Astrocyte of the cerebellum (primary cell): ENCODE measurements at regions not wholly inside any gene's neighbourhood (a gene's known extent, or its start where the extent isn't known, plus 50 kb on each side); places are given as distances from the start of the nearest gene placed in this dataset.

Source experiments
- DNase-seq: peaks from one replicate; pipeline ENCODE4 v3.0.0-alpha.2; 2011; ENCODE audit warnings: low read depth
- H3K4me3 ChIP-seq: 2 replicates; pipeline ENCODE4 v1.5.1; 2011; ENCODE audit warnings: mild to moderate bottlenecking, low read depth, low read length, moderate library complexity
- CTCF ChIP-seq: IDR thresholded peaks from 2 replicates; pipeline ENCODE4 v1.5.1; 2012; ENCODE audit warnings: low read length, low read depth, moderate library complexity, mild to moderate bottlenecking; ENCODE audit errors: missing control alignments
- in situ Hi-C: cut with HindIII; loops from 2 replicates; pipeline ENCODE4 v1.10.0; 2017; ENCODE audit warnings: low sequenced_read_pairs

DNA sequence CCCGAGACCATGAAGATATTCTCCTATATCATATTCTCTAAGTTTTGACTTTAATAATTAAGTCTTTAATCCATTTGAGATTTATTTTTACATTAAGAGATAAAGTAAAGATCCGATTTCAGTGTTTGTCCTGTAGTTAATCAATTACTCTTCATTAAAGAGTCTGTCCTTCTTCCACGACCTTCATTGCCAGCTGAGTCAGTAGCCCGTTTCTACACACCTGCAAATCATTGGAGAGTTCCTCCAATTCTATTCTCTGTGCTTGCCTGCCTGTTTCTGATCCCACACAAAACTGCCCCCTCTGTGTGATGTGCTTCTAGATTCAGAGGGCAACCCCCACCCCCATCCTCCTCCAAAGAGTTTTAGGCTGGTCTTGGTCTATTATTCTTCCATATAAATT is 119.2 kb downstream of the KCNF1 start:
- in situ Hi-C loops: no loop called here
- no peak for TF ChIP-seq CTCF
- DNase-seq: no peak
- H3K4me3 ChIP-seq: no peak overlapping the region

DNA sequence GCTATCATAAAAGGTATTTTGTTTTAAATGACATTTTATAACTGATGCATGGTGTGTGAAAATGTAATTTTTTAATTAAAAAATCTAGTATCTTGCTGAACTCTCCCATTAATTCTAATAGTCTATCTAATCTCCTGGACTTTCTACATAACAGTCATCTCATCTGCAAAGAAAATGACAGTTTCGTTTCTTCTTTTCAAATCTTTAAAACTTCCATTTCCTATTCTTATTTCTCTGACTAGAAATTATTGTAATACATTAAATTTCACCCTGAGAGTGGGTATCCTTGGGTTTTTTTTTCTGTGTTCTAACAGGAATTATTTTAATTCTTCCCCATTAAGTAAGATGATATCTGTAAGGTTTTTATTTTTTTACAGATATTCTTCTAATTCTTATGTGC is 120.1 kb downstream of the KCNF1 start:
- in situ Hi-C loops: no loop called here
- no peak for DNase-seq
- TF ChIP-seq CTCF: no peak

GRCh38 chr2:11032396-11032795 is 120.7 kb downstream of the KCNF1 start:
- no peak overlapping the region for H3K4me3 ChIP-seq
- in situ Hi-C loops: no loop called here
- no peak for DNase-seq
- no peak for TF ChIP-seq CTCF

More for the DNA sequence above, 120.1 kb downstream of the KCNF1 start:
- H3K4me3 ChIP-seq: no peak overlapping the region

- no peak for TF ChIP-seq CTCF
- in situ Hi-C loops: no loop called here
- H3K4me3 ChIP-seq: no peak overlapping the region
- DNase-seq: no peak
Measured at GRCh38 chr2:11033114-11033513, 121.4 kb downstream of the KCNF1 start.

DNA sequence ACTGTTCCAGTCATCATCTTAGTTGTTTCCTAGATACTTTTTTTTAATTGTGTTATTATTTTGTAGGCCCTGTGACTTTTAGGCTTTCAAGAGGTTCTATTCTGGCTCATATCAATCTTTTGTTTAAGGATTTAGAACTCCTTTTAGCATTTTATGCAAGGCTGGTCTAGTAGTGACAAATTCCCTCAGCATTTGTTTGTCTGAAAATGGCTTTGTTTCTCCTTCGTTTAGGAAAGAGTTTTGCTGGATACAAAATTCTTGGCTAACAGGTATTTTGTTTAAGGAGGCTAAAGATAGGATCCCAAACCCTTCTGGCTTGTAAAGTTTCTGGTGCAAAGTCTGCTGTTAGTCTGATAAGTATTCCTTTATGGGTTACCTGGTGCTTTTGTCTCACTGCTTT is 116.6 kb upstream of the SLC66A3 start:
- TF ChIP-seq CTCF: no peak
- no peak for DNase-seq
- in situ Hi-C loops: no loop called here
- H3K4me3 ChIP-seq: no peak overlapping the region

DNA sequence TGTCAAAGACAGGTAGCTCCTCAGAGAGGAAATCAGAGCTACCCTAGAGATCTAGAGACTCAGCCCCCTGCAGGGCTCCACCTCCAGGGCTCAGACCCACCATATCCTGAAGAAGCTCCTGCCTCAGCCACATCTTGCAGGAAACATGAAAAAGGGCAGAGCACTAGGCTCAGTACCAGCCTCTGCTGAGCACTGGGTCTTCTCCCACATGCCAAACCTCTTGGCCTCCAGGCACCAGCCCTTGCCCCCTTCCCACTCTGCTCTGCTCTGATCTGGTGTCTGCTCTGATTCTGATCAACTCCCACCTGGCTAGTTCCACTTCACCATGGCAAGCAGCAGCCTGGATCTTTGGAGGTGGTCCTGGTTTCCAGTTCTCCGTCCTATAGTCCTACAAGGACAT is 114.3 kb upstream of the SLC66A3 start:
- no peak overlapping the region for H3K4me3 ChIP-seq
- TF ChIP-seq CTCF: no peak
- in situ Hi-C loops: no loop called here
- no peak for DNase-seq

- TF ChIP-seq CTCF: no peak
- no peak overlapping the region for H3K4me3 ChIP-seq
- in situ Hi-C loops: no loop called here
- DNase-seq: no peak
Measured at GRCh38 chr2:11042841-11043240, 112.4 kb upstream of the SLC66A3 start.
